GM19438 (cell line): ENCODE measurements at regions not wholly inside any gene's neighbourhood (a gene's known extent, or its start where the extent isn't known, plus 50 kb on each side); places are given as distances from the start of the nearest gene placed in this dataset.
"Not testable (repeated sequence)": the region's sequence is repeated elsewhere in the genome, so short reads cannot be mapped to it uniquely, and the experiment has no call there.

ENCODE experiments used
- ATAC-seq: cut with Tn5 transposase; IDR thresholded peaks from one replicate; pipeline ENCODE4 v1.9.1; 2021; ENCODE audit warnings: low read depth; ENCODE audit not compliant: unreplicated experiment

DNA sequence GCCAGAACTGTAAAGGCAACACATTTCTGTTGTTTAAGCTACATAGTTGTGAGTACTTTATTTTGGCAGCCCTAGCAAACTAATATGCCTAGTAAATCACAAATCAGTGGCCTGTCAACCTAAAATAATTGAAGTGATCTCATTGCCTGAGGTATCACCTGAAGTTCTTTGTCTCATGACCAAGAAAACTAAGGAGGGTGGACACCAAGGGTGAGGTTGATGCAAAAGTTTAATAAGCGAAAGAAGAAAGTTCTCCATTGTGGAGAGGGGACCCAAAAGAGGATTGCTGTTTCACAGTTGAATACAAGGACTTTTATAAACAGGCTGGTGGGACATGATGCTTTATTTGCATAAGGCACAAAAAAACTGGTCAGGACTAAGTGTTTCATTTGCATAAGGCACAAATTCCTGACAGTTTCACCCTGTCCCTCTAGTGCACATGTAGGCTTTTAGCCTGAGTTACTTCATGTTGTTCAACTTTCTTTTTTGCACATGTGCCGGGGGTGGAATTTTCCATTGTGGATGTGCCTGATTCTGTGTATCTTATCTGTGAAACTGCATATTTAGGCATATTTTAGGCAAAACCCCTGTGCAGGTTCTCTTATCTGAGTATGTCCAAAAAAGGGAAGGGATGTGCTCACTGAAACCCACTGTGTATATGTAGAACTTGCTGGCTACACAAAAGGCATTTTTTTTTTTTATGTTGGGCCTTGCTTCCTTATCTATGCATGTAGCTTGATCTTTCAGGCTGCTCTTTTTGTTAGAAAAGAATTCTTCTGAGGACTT, 108.6 kb upstream of the RAI14 start:
- ATAC-seq, result no peak

DNA sequence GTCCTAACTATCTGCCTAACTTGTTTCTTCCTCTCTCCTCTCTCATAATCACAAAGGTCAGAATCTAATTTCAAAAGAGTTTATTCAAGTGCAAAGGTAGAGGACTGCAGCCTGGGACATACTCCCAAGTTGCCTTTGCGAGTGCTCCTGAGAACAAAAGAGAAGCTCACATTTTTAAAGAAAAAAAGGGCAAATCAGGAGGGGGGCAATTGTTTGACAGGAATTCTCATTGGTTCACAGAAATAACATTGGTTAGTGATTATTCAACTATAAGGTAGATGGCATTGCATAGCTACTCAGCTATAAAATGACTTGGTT, 108.1 kb upstream of the RAI14 start:
- no peak for ATAC-seq

DNA sequence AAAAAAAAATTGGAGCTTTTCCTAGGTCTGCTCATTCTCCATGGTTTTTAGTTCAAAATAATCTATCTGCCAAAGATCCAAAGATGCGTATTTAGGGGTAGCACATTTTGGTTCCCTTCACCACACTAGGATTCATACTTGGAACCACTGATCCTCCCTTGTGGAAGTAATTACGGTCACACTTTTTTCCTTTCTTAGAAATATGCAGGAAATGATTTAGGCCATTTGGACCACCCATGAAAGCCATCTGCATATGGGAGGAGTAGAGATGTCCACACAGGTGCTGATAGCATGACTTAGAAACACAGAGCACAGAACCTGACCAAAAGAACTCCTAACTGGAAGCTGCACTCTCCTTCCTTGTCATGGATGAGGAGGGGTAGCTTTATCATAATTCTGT, 105.9 kb upstream of the RAI14 start:
- ATAC-seq, result no peak

DNA sequence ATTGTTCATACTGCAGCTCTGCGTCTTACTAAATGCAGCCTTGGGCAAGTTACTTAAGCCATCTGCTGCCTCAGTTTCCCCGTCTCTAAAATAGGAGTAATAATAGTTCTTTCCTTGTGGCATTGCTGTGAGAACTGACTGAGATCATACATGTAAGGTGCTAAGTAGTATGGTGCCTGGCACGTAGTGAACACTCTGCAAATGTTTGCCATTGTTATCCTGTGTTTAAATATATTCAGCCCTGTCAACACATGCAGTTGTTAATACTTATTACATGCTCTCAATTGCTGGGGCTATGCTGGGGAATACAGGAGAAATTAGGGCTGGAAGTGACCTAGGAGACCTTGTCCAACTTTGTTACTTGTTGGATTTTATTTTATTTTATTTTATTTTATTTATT, 105.2 kb upstream of the RAI14 start:
- no peak for ATAC-seq

DNA sequence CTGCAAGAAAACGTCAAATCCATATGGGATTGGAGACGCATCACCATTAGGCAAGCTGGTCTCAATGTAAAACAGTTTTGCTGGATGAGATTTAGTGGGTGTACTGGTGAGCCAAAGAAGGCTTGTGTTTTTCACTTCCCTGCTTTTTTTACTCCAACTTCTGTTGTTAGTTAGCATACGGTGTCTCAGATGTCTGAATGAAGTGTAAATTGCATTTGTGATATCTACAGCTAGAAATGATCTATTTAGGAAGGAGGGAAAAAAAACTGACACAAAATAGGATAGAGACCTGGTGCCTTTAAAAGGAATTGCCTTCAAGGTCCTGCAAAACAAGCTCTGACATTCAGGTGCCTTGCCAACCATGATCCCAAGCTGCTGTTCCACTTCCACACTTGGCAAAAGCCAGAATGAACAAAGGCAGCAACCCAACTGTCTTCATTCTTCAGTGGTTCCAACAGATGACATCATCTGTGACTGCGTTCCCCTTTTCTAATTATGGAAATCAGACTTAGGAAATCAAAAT, 104.2 kb upstream of the RAI14 start:
- no peak for ATAC-seq

DNA sequence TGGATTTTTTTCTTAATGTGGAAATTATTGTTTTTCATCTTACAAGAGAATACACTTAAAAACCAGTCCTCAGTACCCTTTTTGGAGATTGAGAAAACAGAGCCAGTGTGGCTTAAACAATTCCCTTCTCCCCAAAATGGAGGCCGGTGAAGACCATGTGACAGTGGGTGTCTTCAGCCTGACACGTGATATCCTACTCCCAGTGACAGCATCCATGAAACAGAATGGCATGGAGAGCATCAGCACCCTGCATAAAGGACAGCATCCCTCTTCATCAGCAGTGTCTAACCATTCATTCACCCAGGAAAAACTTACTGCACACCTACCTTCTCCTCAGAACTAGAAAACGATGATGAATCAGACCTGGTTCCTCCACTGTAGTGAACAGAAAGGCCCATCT, 103.4 kb upstream of the RAI14 start:
- ATAC-seq, result no peak

DNA sequence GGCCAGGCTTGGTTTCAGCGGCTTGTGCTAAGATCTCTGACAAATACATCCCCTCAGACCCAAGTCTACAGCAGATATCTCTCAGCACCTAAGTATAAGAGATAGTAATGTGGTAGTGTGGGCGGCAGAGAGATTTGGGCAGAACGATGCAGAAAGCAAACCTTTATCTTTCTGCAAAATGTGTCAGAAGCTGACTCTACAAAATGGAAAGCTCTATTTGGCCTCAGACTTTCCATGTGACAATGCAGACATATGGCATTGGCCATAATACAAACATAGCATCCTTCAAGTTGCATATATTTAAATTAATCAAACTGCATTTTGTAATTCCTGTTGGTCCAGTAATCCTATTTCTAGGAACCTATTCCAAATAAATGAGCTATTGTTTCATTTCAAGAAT, 102.5 kb upstream of the RAI14 start:
- no peak for ATAC-seq

DNA sequence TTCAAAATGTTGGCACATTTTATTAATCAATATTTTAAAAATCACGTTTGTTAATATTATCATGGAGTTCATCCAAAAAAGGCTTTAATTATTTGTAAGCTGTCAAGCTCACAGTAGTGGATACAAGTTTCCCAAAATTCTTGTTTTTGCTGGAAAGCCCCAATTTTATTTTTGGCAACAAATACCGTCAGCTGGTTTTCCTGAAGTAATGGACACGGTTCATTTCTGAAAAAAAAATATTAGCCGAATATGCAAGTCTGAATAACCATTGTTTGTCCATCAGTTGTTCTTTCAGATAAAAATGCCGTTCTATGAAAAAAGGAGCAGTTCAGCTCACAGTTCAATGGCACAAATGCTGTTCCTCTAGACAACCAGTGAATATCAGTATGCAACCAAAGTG, 101.5 kb upstream of the RAI14 start:
- no peak for ATAC-seq

DNA sequence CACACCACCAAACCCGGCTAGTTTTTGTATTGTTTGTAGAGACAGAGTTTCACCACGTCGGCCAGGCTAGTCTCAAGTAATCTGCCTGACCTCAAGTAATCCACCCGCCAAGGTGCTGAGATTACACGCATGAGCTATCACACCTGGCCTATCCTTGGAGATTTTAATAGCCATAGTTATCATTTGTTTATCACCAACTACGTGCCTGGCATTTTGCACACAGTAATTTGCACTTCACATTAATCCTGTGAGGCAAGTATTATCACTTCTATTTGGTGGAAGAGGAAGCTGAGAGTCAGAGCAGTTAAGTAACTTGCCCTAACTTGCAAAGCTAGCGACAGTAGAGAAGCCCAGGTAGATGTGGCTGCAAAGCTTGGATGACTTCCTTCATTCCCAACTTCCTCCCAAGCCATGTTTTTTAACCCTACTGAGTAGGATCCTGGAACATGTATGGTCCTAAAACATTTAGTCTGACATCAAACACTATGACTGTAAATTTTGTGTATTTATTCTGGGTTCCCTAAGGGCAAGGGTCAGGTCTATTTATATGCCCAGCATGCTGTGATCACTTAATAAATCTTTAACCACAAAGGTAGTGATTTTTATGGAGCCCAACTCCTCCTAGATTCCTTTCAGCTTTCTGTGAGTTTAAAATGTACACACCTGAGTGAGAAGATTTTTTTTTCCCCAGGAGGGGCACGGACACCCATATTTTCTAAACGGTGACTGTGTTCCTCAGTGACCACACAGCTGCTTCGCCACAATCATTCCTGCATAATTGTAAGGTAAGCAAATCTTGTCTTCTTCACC, 100.2 kb upstream of the RAI14 start:
- ATAC-seq, result no peak

DNA sequence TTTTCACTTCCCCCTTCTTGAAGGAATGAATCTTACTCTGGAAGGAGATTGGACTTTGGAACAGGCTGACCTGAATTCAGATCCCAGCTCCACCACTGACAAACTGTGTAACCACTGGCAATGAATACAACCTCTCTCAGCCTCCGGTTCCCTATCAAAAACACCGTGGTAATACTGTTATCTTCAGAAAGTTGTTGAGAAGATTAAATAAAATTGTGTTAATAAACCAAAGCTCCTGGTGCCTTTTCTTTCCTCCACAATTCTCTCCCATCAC, 99.7 kb upstream of the RAI14 start:
- ATAC-seq, result no peak

DNA sequence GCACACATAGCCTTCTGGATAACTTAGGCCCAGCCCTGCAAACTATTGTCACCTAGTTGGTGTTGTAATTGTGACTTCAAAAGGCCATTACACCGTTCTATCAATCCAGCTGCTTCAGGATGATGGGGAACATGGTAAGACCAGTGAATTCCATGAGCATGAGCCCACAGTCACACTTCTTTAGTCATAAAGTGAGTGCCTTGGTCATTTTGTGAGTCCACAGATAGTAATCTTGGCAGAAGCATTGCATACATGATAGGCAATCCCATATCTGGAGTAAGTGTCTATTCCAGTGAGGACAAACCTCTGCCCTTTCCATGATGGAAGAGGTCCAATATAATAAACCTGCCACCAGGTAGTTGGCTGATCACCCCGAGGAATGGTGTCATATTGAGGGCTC, 94.5 kb upstream of the RAI14 start:
- ATAC-seq, result not testable (repeated sequence)

DNA sequence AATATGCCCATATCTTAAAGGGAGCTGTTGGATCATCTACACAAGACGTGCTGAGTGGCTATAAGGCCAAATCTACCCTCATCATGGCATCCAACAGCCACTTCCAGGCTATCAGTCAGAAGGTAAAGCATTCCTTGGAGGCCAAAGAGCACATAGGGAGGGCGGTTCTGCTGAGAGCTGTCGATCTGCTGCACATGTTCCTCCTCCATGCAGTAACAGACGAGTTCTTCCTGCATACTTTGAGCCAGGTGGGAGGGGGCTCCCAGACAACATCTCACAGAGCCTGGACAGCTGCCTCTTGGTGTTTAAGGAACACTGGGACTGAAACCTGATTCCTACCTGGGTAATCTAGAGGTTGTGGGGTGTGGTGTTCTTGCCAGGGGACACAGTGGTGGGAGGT, 93.3 kb upstream of the RAI14 start:
- ATAC-seq, result no peak

DNA sequence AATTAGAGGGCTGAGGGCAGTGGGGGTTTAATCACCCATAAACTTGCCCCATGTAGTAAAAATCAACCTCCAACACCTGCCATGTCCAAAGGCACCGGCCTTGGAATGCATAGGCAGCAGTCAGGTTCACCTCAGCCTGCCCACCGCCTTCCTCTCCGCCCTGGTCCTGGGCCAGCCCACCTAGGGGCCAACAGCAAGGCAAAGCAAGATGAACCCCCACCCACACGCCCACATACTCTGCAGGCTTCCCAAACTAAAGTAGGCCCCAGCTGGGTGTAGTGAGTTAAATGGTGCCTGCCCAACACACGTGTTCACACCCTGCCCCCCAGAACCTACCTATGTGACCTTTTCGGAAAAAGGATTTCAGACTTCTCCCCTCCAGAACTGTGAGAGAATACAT, 92.9 kb upstream of the RAI14 start:
- ATAC-seq, result no peak

DNA sequence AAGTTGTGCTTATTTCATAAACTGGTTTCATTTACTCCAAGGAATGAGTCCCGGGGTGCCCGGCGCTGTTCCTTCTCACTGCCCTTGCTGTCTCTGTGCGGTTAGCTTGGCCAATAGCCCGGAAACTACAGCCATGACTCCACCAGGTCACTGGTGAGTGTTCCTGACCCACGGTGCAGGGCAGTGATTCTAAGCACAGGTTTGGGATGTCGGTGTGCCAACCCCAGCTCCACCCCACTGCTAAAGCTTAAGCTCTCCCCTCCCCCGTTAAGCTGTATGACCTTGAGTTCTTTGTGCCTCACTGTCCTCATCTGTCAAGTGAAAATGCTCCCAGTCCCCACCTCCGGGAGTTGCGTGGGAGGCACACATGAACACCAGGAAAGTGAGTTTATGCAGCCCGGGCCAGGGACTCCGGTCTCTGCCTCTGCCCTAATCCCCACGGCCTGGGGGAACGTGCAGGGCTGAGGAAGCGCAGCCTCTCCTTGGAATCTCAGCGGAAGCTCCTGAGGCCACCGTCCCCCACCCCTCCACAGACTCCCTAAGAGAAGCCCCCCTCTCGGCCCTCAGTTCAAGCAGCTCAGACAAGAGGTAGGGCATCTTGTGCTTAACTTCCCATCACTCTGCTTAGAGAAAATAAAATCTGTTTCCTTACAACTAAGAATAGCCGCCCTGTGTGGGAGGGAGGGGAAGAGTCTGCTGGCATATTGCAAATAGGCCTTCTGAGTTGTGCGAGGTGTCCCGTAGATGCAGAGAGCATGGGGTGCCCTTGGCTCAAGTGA, 92.0 kb upstream of the RAI14 start:
- ATAC-seq, result no peak

DNA sequence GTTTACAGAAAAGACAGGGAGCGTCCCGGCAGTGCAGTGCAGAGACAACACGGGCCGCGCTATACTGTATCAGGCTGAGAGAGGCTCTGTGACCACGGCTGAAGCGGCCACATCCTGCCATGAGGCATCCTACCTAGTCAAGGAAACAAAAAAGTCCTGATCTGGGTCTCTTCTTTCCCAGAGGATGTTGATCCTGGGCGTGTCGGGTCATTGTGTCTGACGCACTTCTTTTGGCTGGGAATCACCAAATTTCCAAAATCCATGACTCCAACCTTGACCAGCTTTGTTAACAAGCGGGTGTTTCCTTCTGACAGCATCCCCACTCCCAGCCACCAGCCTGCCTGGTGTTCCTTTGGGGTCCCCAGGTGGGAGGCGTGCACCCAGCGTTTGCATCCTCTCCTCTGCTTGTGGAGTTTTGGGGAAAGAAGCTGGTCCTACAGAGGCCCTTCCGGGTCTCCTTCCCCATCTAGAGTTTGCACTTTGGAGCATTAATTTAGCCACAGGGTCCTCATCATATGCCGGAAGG, 91.4 kb upstream of the RAI14 start:
- no peak for ATAC-seq

DNA sequence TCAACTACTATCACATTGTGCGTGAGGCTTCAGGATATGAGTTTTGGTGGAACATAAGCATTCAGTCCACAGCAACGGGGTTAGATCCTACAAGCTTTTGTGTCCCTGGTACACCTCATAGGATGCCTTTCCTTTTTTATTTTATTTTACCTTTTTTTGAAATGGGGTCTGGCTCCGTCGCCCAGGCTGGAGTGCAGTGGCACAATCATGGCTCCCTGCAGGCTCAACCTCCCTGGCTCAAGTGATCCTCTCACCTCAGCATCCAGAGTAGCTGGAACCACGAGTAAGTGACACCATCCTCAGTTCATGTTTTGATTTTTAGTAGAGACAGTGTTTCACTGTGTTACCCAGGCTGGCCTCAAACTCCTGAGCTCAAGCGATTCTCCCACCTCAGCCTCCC, 86.0 kb upstream of the RAI14 start:
- ATAC-seq, result no peak

DNA sequence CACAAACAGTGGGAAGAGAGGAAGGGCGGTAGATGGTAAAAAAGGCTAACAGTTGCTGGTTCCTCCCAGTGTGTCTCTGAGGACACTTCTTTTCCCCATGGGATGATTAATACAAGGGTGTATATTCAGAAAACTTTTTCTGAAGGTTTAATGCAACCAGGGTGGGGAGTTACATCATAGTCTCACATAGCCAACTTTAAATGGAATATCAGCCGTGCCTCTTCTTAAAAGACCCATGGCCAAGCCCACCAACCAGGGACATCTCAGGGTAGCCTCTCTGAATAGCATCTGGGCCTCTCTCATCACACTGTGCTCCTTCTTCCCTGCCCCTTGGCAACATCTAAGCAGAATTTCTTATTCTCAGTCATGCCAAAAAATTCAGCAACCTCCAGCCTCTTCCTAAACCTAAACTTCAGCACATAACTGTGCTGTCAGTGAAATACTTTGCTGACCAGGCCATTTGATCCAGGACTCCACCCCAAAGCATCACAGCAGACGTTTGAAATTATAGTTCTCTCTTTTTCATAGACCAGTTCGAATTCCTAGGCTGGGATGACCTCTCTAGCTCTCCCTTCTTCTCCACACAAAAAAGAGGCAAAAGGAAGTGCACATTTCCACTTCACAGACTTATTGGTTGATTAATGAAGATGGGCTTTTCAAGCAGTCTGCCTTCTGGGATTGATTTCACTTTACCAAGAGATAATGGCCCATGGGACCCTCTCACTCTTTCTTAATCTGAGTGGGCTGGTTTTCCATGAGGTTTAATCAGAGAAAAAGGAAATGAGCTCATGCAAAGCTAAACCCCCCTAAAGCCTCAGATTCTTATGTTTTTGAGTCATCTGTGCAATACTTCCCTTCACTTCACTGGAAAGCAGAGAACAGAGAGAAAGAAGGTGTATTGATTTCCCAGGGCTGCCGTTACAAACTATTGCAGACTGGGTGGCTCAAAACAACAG, 85.1 kb upstream of the RAI14 start:
- no peak for ATAC-seq

DNA sequence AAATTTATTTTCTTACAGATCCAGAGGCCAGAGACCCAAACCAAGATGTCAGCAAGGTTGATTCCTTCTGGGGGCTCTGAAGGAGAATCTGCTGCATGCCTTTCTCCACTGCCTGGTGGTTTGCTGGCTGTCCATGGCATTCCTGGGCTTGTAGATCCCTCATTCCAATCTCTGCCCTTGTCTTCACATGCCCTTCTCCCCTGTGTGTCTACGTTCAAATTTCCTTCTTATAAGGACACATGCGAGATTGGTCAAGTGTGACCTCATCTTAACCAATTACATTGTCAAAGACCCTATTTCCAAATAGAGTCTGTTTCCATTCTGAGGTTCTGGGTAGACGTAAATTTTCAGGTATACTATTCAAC, 84.5 kb upstream of the RAI14 start:
- no peak for ATAC-seq

DNA sequence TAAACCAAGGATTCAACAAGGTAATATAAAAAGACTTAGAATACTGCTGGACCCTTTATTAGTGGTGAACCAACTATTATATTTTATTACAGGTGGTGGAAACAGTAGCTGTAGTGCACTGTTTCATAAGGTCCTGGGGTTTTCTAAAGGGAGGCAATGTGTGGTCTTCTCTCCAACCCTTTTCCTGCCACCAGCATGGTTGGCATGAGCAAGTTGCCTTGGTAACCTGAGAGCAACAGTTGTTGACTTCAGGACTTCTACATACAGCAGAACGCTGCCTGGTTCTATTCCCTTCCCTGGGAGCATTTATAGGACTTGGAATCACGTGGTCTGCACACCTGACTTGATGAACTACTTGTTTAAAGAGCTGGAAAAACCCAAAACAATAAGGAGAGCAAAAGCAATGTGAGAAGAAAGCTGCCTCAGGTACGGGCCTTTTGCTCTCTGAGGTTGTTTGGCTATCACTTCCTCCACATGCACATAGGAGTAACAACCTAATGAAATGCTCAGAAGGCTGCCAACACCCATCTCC, 81.1 kb upstream of the RAI14 start:
- no peak for ATAC-seq
